Fibroblast of skin of left biceps (primary cell): ENCODE measurements at regions not wholly inside any gene's neighbourhood (a gene's known extent, or its start where the extent isn't known, plus 50 kb on each side); places are given as distances from the start of the nearest gene placed in this dataset.

Source experiments
- DNase-seq, 2 experiments: peaks; one replicate each; pipeline ENCODE4 v3.0.0-alpha.2; 2013; ENCODE audit warnings: low read depth in 2 of 2

DNA sequence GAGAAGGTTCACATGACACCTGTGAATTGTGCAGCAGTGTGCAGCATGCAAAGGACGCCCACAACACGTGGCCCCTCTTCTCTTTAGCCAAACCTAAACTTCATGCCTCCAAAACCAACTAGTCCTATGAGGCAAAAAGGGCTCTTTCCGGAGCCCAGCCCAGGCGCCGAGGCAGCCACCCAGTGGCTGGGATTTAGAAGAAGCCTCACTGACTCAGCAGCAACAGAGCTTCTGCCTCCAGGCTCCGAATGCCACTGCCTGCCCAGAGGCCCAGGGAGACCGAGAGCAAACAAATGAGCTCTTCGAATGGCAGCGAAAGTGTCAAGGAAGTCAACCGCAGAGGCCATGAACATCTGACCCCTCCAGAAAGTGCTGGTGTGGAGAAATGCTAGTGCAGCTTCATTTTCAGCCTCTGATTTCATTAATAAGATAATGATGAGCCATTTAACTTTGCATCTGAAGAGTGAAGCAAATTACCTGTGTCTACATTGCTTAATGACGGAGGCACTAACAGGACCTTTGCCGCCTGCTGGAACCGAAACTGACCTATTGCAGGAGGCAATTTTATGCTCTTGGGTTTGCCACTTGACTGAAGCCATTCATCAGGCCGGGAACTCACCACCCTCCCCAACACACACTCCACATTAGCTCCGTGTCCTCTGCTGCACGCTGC is 157.7 kb upstream of the RPL38 start:
- DNase-seq: no peak

DNA sequence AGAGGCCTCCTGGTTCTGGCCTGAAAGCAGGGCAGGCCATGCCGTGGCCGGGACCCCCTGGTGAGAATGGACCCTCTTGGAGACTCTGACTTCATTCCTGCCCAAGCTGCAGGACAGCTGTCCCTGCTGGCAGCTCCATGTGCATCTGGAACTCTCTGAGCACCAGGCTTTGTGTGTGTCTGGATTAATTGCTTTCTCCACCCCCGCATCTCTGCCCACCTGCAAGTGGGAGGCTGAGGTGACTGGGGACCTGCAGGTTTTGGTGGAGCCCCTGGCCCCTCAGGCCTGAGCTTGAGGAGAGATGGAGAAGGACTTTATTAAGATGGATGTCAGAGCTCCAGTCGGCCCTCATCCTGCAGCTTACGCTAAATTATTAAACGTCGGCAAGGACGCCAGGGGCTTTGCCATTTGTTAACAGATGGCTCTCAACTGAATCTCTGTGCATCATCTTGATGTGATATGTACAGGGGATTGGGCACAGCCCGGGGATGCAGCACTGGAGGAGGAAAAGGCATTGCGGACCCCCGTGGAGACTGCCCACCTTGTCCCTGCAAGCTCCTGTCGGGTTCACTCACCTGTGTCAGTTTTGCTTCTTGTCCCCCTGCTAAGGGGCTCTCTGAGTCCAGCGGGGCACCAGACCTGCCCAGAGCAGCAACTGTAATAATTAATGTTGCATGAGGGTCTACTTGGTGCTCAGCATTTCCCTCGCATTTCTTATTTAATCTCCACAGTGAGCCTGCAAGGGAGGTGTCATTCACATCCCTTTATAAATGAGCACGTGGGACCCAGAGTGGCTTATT is 154.1 kb upstream of the RPL38 start:
- no peak for DNase-seq

- DNase-seq: no peak
Measured at GRCh38 chr17:74049967-74050458, 153.5 kb upstream of the RPL38 start.

DNA sequence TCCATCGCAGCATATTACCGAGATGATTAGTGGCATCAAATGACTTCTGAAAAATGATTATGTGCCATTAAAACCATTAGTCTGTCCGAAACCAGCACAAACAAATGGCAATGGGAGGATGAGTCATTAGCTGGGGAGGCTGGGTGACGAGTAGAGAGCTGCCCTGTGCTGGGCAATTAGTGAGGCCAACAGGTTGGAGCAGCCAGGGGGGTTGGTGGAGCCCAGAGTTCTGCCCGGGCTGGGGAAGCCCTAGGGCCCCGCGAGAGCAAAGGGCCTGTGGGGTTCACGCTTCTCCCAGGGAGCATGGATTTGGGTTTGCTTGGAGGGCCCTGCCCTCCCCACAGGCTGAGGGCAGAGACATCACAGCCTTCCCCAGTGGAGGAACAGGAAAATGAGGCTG is 152.1 kb upstream of the RPL38 start:
- no peak for DNase-seq

GRCh38 chr17:74052993-74053711 is 150.3 kb upstream of the RPL38 start:
- no peak for DNase-seq

- DNase-seq: no peak
Measured at GRCh38 chr17:74053712-74054078, 149.8 kb upstream of the RPL38 start.

DNA sequence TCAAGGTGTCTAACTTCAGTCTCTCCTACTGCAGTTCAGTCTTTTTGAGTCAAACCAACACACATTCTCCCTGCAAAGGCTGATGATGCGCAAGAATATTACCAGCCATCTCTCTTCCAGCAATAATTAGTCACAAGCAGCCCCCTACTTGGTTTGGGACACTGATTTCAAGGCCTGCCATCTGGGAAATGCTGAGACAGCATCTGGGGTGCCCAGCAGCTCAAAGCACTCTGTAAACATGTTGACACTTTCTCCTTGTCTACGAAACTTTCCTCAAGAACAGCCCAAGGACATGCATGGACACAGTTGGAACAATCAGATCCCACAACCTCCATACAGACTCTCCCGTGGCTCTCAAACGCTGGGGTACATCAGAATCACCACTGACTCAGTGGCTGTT is 149.2 kb upstream of the RPL38 start:
- DNase-seq: no peak

- no peak for DNase-seq
Measured at GRCh38 chr17:74055508-74056160, 147.8 kb upstream of the RPL38 start.

GRCh38 chr17:74059479-74060240 is 143.8 kb upstream of the RPL38 start:
- no peak for DNase-seq

DNA sequence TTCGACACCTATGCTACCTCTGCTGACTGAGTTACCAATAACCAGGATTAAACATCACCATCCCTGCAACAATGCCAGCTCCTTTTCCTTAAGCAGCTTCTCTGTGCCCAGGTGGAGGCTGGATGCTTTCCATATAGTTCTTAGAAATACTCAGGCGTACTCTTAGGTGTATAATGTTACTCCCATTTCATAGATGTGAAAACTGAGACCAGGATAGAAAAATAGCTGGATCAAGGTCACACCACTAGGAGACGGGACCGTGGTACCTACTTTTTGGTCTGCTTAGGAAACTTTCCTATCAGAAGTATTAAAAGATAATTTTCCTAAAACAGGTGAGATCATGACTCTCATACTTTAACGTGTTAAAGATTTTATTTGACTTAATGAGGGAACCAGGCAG is 141.7 kb upstream of the RPL38 start:
- DNase-seq: no peak

DNA sequence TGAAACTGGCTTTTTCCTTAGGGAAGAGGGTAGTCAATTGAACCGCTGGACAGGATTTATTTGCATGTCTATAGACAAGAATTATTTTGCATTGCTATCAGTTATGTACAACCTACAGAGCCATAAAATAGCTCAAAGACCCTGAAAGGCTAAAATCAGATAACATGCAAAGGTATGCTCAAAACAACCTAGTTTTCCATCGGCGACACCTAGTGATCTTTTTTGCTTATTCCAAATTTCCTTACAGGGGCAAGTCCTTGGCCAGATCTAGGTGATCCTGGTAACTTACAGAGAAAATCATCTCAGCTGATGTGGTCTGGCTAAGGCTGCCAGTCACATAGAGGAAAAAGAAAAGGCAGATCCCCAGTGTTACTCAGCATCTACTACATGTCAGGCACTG is 141.2 kb upstream of the RPL38 start:
- DNase-seq: no peak

GRCh38 chr17:74063439-74063838 is 140.0 kb upstream of the RPL38 start:
- DNase-seq: no peak

- DNase-seq: no peak
Measured at GRCh38 chr17:74070374-74070773, 133.1 kb upstream of the RPL38 start.

DNA sequence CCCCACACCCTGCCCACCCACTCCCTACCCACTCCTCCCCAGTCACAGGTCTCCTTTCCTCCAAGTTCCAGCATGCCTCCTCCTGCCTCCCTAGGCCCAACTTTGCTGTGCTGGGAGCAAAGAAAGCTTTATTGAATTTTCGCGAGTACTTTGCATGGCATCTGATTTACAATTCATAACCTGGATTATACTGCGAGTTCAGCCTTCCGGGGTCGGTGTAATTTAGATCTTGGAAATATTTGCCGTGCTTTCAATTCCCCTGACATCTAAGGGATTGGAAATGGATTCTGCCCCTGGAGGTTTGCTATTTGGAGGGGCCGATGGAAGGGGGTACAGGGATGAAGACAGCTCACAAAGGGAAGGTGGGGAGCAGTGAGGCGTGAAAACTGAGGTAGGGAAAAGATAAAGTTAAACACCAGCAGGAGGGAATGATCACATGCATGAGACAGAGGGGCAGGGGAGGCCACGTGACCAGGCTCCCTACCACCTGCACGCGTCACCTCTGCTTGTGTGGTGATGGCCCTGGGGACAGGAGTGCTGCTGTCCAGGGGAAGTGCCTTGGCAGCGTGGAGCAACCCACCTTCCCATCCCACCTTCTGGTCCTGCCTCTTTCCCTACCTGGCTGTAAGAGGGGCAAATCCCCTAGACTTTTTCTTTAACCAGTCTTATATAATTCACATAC is 132.3 kb upstream of the RPL38 start:
- DNase-seq: no peak

DNA sequence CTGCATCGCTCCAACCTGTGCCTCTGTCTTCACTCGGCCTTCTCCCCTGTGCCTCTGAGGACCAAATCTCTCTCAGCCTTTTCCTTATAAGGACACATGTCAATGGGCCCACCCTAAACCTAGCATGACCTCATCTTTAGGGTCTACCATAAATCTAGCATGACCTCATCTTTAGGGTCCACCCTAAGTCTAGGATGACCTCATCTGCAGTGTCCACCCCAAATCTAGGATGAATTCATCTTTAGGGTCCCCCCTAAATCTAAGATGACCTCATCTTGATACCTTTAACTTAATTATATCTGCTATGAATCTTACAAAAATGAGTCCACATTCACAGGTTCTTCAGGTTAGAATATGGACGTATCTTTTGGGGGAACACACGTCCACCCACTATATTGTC is 131.1 kb upstream of the RPL38 start:
- no peak for DNase-seq

- no peak for DNase-seq
Measured at GRCh38 chr17:74076446-74076845, 127.0 kb upstream of the RPL38 start.

DNA sequence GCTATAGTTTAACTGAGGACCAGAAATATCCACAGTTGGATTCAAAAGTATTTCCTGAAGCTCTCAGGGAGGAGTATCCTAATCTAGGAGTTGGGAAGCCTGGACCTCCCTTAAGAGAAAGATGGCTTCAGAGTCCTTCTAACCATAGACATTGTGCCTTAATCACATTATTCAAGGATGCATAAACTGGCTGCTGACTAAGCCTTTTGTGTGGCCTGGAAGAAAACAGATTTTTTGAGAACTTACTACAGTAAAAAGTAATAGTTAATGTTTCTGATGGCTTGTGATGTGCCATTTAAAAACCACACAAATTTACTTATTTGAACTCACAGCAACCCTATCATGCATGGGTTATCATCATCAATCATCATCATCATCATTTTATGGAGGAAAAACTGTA is 126.2 kb upstream of the RPL38 start:
- no peak for DNase-seq

DNA sequence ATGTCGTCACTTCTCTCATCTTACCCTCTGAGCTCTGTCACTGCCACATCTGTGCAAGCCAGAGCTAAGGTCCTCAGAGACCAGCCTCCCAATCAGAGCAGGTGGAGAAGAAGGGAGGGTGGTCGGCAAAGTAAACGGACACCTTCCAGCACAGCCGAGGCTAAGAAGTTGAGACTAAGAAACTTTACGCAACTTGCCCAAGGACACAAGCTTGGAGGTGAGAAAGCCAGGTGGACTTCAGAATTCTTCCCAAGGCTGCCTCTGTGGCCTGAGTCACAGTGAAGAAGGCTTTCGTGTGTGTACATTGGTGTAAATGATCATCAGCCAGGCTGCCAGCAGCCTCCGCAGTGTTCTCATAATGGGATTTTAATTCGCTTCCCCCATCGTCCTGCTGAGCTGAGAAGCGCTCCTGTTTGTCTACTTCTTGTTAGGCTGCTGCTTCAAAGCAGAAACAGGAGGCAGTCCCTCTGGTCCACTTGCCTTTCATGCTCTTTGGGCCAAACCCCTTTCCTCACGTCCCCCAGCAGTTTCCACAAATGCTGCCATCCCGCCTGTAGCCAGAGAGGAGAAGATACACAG is 125.0 kb upstream of the RPL38 start:
- DNase-seq: no peak

DNA sequence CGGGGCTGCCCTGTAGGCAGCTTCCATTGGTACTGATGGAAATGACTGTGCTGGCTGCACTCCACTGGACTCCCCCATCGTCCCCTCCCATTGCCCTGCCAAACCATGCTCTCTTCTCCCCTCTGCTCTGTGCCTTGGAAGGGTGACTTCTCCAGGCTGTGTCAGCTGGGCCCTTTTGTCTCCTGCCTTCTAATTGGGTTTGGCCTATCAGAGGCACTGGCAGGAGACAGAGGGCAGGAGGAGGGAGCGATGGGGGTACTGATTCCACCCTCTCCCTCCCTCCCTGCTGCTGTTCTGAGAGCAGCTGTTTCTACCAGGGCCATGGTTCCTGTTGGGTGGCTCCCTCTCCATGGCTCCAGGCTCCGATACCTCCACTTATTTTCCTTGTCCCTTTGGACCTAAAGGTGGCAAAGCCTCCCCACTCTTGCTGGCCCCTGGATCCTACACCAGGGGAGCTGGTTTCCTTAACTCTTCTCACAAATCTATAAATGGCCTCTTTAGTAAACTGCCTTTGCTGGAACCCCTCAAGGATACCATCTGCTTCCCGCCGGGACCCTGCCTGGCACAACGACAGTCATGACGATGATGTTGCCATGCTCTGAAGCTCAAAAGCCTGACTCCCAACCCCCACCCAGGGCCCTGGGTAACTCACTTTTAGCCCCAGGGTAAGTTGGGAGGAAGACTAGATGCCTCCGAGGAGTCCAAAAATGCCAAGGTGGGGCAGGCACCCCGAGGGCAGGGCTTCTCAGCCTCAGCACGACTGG is 123.8 kb upstream of the RPL38 start:
- DNase-seq: no peak
